ENCODE measurements at regions not wholly inside any gene's neighbourhood (a gene's known extent, or its start where the extent isn't known, plus 50 kb on each side); places are given as distances from the start of the nearest gene placed in this dataset.

- TF ChIP-seq EP300 (IDR thresholded peaks at IDR 0.05; ENCODE audit: borderline replicate concordance in 1 of 2, low read depth in 2 of 2, low read length in 2 of 2) (no peak), POLR2A (IDR thresholded peaks at IDR 0.05; ENCODE audit: control extremely low read depth in 1 of 2, low read depth in 2 of 2, low read length in 2 of 2) (peak in 1 of 2 experiments; percentile 12; a peak in 1 of 3 replicates), CHD2 (IDR thresholded peaks at IDR 0.05; ENCODE audit: low read length) (no peak), CHD7 (IDR thresholded peaks at IDR 0.05; ENCODE audit: insufficient replicate concordance, low read length) (no peak), RBBP5 (IDR thresholded peaks at IDR 0.05; ENCODE audit: borderline replicate concordance, low read depth, low read length) (no peak), GABPA (IDR thresholded peaks at IDR 0.05; ENCODE audit: borderline replicate concordance, insufficient read depth, low read length) (peak; percentile 71; the same call in 1 of the 2 replicates)
Measured at GRCh38 chr2:61763605-61764034, 90.2 kb downstream of the FAM161A start (continued).

All from H1 (cell line).